IPS-NIHi7 (cell line): ENCODE measurements at regions not wholly inside any gene's neighbourhood (a gene's known extent, or its start where the extent isn't known, plus 50 kb on each side); places are given as distances from the start of the nearest gene placed in this dataset.
A peak's percentile ranks its signal among the peaks of the same experiment; 100 is the strongest.
"Not testable (repeated sequence)": the region's sequence is repeated elsewhere in the genome, so short reads cannot be mapped to it uniquely, and the experiment has no call there.

ENCODE experiments used
- DNase-seq: peaks from one replicate; pipeline ENCODE4 v3.0.0; 2012; ENCODE audit warnings: mixed read lengths; ENCODE audit errors: extremely low spot score

DNA sequence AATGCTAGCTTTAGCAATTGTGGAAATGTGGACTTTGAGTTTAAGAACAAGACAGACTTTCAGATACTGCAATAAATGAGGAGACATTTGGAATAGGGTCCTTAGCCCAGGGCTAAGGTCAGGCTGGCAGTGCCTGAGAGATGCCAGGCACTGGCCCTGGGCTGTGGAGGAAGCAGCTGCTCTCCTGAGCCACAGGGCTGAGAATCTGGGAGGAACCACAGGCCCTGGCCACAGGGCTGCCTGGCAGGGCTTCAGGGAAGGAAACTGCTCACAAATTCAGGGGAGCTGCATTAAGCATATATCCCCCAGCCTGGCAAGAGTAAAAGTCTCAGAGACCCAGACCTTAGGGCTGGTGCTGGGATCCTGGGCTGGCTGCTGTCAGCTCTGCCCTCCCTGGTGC is 305.1 kb downstream of the RPIA start:
- DNase-seq: not testable (repeated sequence)

GRCh38 chr2:88999365-88999764 is 307.9 kb downstream of the RPIA start:
- no peak for DNase-seq

- peak; percentile 12 for DNase-seq
These were observed 308.8 kb downstream of the RPIA start for GRCh38 chr2:89000235-89000634.

- not testable (repeated sequence) for DNase-seq
These were observed 312.8 kb downstream of the RPIA start for GRCh38 chr2:89004238-89004637.

DNA sequence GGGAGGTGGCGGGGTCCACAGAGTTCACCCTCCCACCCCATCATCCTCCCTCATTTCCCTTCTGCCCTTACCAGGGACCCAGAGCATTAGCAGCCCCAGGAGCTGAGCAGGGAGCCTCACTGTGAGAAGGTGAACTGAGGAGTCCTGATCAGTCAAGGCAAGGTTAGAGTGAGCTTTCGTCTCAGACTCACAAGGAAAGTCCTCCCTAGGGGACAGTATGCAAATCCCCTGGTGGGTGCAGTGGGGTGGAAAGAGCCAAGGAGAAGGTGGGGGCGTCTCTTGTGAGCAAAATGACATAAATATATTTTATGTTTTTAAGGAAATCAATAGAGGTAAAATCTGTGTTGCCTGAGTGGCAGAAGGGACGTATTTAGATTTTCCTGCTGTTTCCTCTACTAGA is 329.1 kb downstream of the RPIA start:
- not testable (repeated sequence) for DNase-seq

DNA sequence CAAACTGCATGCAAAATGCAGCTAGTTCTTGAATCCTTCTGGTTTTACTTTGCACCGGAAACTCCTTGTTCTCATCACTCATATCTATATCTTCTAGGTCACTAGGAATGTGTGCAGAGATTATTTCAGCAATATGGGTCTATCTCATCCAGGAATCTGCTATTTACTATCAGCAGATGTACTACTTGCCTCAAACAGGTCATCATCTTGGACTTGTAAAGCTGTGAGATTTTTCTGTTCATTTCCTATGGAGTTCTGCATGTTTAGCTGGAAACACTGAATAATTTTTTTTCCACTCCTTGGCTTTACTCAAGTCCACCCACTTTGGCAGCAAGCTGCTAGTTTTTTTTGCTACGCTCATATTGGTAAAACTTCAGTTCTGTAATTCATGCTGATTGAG is 334.8 kb downstream of the RPIA start:
- DNase-seq: not testable (repeated sequence)

DNA sequence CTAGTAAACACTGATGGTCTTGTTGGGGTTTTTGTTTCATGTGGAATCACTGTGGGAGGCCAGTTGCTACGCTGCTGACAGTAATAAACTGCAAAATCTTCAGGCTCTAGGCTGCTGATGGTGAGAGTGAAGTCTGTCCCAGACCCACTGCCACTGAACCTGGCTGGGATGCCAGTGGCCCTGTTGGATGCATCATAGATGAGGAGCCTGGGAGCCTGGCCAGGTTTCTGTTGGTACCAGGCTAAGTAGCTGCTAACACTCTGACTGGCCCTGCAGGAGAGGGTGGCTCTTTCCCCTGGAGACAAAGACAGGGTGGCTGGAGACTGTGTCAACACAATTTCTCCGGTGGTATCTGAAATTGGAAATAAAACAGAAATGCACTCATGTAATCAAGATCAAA is 335.6 kb downstream of the RPIA start:
- DNase-seq: not testable (repeated sequence)

DNA sequence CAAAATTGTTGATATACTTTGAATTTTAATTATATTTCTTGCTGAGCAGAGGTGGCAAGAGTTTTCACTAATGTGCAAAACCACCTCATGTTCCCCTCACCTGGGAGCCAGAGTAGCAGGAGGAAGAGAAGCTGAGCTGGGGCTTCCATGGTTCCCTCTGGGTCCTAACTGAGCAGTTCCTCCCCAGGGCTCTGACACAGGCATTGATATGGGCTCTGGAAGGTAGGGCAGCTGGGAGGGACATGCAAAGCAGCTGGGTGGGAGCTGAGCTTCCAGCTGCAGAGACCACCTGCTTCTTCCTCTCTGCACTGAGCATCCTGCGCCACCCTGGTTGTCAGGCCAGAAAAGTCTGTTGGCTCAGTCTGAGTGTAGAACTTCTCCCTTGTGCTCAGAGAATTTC is 336.1 kb downstream of the RPIA start:
- DNase-seq: not testable (repeated sequence)

- not testable (repeated sequence) for DNase-seq
These were observed 337.8 kb downstream of the RPIA start for GRCh38 chr2:89029257-89029656.

- DNase-seq: peak; percentile 50
These were observed 356.9 kb downstream of the RPIA start for GRCh38 chr2:89048138-89049066.

DNA sequence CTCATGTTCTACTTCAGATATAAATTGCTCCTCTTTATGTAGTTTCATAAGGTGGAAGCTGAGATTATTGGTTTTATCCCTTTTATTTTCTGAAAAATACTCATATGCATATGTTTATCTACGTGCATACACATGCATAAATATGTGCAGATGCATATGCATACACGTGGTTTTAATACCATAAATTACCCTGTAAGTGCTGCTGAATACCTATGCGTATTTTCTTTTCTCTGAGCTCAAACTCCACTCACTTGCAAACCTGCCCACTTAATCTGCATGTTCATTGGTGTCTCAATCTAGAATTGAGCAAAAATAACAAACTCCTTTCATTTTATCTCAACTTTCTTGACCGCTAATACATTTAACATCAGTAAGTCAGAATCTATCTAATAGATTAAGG is 367.1 kb downstream of the RPIA start:
- not testable (repeated sequence) for DNase-seq

DNA sequence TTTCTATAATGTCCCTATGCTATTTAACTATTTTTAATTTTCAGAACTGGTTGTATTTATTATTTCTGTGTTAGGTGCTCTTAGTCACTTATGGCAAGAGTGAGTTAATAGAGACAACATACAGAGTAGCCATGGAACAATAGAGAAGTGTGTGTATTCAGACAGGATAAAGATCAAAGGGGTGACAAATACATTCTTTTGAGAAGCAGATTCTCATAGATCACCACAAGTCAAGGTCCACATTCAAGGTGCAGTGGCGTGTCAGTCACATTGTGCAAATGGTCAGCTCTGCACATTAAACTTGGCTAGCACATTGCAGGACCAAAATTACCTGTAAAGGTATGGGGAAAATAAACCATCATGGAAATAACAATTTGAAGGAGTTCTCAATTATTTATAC is 369.7 kb downstream of the RPIA start:
- not testable (repeated sequence) for DNase-seq

DNA sequence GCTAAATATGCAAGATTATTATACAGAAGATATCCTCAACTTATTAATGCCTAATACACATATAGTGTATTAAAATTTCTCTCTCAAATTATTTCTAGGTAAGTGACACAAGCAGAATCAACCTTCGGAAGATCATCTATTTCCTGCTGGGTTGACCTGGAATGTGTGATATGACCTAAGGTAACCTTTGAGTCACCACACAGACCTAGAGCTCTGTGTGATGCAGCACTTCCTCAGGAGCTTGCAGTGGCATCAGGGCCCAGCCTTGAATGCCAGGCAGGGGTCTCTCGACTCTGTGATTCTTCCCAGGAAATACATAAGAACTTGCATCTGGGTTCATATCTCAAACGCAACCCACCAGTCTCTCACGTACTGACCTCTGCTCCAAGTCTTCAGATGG is 385.3 kb downstream of the RPIA start:
- peak; percentile 11 for DNase-seq

GRCh38 chr2:89092911-89093310 is 401.4 kb downstream of the RPIA start:
- not testable (repeated sequence) for DNase-seq

- peak; percentile 7 for DNase-seq
These were observed 403.6 kb downstream of the RPIA start for GRCh38 chr2:89095060-89095459.

DNA sequence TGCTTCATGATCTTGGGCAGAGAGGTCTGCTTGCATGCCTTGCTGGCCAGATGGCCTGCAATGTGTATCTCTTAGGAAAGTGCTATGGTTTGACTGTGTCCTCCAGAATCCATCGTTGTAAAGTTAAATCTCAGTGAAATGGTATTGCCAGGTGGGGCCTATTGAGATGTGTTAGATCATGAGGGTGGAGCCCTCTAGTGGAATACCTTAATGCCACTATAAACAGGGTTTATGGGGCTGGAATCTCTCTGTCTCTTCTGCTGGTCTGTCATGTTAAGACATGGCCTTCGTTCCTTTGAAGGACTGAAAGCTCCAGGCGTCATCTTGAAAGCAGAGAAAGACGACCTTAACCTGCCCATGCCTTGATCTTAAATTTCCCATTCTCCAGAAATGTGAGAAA is 411.1 kb downstream of the RPIA start:
- not testable (repeated sequence) for DNase-seq

DNA sequence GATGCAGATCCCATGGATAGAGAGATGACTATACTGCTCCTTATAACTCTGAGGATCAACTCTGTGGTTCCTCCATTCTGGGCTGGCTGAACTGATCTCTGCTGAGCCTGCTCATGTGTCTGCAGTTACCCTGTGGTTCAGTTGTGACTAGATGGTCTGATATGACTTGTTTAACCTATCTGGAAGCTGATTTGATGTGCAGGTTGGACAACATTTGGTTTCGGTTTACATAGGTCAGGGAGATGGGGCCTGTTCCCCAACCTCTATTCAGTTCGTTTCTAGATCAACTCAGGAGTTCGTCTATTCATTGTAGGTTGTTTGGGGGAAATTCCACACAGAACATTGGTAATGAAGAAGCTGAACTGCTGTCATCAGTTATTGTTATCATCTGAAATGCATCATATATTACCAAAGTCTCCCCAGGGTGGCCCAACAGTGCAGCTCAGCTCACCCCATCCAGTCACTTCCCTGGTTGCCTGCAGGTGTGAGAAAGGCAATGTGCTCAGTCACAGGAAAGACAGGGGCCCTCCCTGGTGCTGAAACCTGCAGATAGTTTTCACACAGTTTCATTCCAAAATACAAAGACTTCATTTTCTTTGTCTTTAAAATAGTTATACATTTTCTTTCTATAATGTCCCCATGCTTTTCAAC is 415.0 kb downstream of the RPIA start:
- not testable (repeated sequence) for DNase-seq

DNA sequence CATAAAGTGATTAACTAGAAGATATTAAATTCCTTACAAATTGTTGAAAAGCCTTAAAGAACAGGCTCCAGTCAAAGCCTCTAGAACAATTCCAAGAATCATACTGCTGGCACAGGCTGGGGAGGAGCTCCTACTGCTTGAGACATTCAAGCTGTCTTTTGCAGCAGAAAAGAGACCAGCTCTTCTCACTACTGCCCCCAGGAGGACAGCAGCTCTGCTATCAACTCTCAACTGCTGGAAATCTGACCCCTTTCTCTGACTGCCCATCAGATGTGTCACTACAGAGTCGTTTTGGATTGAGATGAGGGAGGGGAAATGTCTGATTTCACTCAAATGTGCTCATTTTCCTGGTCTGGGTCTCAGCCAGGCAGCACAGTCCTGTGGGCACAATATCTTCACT is 421.0 kb downstream of the RPIA start:
- peak; percentile 15 for DNase-seq

DNA sequence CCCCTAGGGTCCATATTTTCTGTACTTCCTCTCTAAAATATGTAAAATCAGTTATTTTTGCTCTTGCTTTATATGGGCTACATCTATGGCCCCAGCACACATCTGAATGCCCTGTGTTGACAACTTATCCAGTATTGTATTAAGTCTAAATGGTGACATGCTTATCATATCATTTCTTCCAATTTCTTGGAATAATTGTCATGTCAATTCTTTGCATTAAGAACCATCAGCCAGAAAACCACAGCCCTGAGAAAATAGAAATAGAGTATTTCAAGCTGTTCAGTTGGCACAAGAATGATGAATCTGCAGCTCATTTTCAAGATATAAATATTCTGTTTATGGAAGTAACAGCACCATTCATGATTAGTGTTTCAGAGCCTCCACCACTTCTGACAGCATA is 421.8 kb downstream of the RPIA start:
- DNase-seq: not testable (repeated sequence)

GRCh38 chr2:89129440-89129839 is 438.0 kb downstream of the RPIA start:
- not testable (repeated sequence) for DNase-seq

- not testable (repeated sequence) for DNase-seq
These were observed 439.3 kb downstream of the RPIA start for GRCh38 chr2:89130665-89131308.

- DNase-seq: peak; percentile 16
These were observed 451.5 kb downstream of the RPIA start for GRCh38 chr2:89142959-89143358.
